GM19240 (cell line): ENCODE measurements at regions not wholly inside any gene's neighbourhood (a gene's known extent, or its start where the extent isn't known, plus 50 kb on each side); places are given as distances from the start of the nearest gene placed in this dataset.

Experiments
- DNase-seq: peaks from one replicate; pipeline ENCODE4 v3.0.0; 2011; ENCODE audit warnings: low spot score; ENCODE audit not compliant: insufficient read length

GRCh38 chr17:74152591-74153455 is 50.7 kb upstream of the RPL38 start:
- DNase-seq: no peak

- DNase-seq: no peak
Observed at GRCh38 chr17:74153456-74153810, 50.0 kb upstream of the RPL38 start.
